GM19240 (cell line): ENCODE measurements at regions not wholly inside any gene's neighbourhood (a gene's known extent, or its start where the extent isn't known, plus 50 kb on each side); places are given as distances from the start of the nearest gene placed in this dataset.

Experiments
- DNase-seq: peaks from one replicate; pipeline ENCODE4 v3.0.0; 2011; ENCODE audit warnings: low spot score; ENCODE audit not compliant: insufficient read length

DNA sequence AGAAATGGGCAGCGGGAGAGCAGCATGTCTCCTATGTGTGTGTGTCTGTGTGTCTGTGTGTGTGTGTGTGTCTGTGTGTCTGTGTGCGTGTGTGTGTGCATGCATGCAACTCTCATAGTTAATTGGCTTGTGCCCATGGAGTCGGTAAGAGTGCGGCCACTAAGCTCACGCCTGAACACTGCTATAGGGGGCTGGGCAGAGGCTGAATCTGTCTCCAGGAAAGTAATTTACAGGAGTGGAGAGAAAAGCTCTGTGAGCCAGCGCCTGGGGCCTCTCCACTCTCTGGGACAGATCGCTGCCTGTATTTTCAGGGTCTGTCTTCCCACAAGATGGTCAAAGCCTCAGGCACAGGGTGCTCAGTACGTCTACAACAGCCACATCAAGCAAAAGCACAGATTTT is 553.4 kb downstream of the TNS1 start:
- no peak for DNase-seq

DNA sequence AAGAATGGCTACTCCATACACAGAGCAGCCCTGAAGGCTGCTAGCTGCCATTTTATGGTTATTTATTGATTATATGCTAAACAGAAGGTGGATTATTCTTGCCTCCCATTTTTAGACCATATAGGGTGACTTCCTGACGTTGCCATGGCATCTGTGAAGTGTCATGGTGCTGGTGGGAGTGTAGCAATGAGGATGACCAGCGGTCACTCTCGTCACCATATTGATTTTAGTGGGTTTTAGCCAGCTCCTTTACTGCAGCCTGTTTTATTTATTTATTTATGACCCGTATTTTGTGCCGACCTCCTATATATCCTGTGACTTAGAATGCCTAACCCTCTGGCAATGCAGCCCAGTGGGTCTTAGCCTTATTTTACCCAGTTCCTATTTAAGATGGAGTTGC is 553.9 kb downstream of the TNS1 start:
- DNase-seq, result no peak

DNA sequence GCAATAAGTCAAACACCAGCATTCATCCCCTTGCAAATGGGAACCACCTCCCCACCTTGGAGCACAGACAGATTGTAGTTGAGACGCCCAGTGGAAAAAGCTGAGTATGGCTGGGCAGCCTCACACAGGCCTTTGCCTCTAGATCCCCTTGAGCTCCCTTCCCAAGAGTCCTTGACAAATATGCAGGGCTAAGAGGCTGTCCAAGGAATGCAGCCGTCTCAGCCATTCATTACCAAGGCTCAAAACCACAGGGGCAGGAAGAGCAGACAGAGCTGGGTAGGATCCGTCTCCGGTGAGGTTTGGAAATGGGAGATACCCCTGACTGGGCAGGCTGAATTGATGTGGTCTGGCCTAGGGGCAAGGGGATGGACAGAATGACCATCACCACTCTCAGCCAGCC is 557.1 kb downstream of the TNS1 start:
- no peak for DNase-seq

DNA sequence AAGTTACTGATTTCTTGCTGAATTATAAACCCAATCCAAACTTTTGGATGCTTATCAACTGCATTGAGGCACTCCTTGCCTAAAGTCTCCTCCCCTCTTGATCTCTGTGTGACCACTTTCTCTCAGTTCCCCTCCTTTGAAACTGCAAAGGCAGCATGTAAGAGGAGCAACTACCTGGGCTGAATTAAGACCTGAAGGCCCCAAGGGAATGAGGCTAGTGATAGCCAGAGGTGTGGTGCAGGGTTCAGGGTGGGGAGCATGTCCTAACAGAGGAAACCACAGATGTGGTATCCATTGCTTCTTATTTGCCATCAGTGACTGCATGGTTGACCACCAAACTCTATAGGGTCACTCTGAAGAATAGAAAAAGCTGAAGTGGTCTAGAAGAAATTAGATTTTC is 557.9 kb downstream of the TNS1 start:
- peak; percentile 7 for DNase-seq

DNA sequence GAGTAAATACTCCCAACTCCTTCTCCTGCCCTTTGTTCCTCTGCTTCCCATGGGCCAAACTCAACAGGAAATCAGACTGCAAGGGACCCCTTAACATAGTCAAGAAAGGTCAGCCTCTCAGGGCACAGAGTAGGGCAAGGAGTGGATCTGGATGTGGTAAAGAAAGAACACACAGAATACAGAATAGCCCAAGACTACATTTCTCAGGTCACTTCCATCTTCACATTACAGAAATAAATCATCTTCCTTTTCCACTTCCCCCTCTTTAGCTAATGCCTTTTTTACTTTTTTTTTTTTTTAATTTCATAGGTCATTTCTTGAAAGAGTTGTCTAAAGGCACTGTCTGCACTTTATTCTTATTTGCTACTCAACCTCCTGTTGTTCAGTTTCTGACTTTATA is 558.3 kb downstream of the TNS1 start:
- DNase-seq, result no peak

DNA sequence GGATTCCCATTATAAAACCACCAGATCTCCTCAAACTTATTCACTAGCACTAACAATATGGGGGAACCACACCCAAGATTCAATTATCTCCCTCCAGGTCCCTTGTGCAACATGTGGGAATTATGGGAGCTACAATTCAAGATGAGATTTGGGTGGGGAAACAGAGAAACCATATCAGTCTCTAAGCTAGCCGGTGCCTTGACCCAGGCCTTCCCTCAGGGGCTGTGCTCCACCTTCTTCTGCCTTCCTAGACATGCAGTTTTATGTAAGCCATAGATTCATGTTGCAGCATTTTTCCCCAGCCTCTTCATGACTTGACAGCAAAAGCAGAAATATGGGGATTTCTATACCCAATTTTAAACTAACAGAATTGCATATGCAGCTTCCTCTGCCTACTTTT is 559.2 kb downstream of the TNS1 start:
- DNase-seq, result no peak

DNA sequence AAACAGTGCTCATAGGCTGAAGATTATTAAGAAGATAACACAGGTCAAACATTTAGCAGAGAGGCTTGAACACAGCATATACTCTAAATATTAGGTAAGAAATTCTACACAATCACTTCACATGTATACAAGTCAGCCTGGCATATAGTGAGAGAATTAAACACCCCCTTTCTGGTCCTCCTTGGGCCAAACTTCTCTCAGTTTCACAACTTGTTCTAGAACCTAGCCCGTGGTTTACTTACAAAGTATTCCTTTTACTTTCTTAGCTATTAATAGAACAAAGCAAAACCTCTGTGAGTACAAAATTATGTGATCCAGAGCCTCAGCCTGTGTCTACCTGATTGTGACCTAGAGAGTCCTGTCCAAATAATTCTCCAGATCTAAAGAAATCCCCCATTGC is 562.8 kb downstream of the TNS1 start:
- DNase-seq, result peak; percentile 14

DNA sequence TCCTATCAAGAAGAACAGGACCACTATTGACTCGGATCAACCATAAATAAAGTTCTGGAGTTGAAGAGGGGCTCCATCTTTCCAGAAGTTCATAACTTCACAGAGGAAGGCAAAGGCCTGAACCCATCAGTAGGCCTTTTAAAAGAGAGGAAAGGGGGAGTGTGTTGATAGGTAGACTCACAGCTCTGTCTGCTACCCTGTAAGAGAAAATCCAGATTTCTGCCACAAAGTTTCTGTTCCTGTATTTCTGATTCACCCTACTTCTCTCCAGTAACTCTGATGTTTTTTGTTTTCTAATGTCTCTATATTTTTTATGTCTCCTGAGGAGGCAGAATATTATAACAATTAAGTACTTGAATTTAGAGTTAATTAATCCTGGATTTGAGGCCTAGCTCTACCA is 564.0 kb downstream of the TNS1 start:
- no peak for DNase-seq

DNA sequence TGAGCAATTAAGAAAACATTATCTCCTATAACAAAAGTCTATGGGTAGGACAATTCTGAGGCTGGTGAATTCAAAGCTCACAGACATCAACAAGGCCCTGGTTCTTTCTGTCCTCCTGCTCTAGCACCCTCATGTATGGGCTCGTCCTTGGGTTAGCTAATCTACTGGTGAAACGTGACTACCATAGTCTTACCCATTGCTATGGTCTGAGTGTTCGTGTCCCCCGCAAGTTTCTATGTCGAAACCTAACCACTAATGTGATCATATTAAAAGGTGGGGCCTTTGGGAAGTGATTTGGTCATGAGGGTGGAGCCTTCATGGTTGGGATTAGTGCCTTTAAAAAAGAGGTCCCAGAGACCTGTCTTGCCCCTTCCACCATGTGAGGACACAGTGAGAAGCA is 564.7 kb downstream of the TNS1 start:
- no peak for DNase-seq

DNA sequence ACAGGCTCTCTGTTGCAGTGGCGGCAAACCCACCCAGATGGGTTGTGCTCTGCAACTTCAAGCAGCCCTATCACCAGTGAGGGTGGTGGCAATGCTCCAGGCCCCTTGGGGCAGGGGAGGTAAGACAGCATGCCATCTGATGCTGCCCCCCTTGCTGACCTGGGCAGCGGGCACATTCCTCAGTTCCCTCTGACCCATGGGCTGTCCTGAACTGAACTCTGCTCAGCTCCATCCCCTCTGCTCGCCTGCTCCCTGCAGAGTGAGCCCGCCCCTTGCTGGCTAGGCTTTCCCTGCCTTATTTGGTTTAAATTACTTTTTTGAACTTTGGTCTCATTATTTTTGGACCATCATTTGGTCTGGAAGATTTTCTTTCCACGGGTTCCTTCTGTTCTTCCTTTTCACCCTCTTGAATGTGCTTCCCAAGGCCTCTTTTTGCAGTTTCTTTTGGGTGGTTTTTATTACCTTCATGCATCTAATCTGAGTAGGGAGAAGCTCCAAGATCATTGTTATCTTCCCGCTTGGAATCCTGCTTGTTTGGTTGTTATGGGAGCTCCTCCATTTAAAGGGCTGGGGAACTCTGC is 565.4 kb downstream of the TNS1 start:
- no peak for DNase-seq

DNA sequence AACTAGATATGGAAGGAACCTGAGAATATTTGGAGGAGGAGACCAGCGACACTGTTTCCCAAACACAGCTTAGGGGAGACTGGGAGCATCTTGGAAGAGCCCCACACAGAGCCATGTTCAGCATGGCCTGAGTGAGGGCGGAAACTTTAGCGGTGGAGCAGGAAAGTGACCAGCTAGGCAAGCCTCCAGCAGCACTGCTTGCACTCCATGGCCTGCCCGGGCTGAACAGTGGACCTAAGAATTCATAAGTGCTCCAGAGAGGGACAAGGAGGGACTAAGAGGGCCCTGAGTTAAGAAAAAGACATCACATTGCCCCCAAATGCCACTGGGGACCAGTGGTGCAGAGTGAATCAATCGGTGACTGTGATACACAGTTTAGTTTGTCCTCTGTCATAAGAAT is 566.4 kb downstream of the TNS1 start:
- DNase-seq, result no peak

DNA sequence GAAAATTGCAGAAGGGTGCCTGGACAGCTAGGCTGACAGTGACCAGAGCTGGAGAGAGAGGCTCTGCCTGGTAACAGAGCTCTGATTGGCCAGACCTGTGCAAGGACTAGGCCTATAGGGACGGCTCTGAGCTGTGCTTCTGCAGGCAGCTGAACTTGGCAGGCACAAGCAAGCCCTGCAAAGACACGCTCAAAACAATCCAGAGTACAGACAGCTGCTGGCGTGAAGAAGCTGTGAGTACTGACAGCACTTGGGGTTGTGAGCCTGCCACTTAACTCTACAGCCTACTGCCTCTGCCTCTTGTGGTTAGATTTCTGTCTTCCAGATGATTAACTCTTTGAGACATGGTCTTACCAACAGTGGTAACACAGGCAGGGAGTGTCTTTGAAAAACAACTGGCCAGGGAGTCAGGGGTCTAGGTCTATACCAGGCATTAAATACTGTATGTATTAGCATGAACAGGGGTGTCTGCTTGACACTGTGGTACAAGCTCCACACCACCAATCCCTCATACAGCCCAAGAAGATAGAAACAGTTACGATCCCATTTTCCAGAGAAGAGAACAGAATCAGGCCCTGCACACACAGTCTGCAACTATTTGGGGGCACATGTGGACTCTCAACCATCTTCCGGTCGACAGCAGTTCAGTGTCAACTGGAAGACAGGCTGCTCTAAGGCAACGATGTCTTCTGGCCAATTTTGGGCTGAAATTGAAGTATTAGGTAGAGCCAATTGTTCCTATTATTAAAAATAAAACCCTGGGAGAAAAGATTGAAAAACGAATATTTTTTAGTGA is 568.4 kb downstream of the TNS1 start:
- peak; percentile 36 for DNase-seq

DNA sequence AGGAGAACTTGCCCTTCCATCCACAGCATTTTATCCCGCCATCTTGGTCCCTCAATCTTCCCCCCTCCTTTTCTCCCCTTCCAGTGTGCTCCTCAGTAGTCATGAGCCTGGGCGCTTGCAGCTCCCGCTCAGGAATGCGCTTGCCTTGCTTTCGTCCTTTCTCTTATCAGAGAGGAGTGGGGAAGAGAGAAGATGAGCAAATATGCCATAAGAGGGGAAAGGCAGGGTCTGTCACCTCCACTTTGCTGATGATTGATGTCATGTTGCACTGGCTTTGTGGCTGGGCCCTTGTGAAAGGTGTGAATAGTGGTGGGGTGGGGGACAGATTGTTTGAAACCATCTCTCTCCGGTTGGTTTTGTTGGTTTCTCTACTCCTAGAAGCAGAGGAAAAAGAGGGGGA is 569.3 kb downstream of the TNS1 start:
- no peak for DNase-seq

DNA sequence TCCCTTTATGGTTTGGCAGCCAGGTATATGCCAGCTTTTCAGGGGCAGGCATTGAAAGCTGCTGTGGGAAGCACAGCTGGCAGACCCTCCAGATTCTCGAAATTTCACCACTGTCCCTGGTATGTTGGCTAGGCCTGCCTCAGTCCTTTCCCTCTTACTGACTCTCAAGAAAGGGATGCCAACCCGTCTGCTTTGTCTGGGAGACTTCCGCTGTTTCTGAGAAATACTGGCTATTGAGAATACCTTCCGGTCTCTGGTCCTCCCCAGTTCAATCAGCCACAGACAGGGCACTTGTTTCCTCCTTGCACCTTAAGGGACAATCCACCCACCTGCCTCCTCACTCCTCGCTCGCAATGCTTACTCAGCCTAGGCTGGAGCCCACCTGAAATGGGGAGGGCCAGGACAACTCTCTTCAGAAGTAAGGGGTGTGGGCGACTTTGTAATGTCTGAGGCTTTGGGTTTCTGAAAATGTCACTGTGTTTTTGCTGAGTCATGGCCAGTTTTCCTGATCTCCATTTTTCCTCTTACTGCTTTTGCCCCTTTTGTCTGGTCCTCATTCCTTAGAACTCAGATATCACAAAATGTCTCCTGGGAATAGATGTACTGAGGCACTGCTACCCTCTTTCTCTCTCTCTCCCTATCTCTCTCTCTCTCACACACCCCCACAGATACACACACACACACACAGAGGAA is 571.1 kb downstream of the TNS1 start:
- DNase-seq, result no peak

DNA sequence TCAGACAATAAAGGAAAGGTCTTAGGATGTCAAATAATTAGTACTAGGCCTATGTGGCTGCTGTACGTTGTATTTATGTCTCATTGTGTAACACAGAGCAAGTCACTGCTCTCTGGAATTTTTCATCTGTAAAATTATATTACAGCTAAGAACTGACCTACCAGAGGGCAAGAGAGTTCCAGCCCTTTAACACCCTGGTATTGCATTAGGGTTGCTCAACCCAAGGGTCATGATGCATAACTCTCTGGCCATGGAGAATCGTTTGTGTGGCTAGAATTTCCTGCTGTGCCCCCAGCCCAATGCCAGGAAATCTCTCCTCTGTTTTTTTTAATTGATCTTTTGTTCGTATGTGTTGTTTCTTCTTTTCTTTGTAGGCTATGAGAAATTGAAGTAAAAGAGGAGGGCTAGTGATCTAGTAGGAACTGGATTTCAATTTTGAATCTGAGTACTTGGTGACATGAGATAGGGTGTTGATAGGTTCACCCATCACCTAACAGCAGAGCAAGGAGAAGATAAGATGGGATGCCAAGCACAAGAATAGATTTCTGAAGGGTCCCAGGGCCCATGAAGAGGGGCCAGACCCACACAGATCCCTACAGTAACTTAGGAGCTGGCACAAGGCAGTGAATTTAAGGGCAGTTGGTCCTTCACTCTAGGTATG is 571.2 kb upstream of the TNP1 start:
- DNase-seq, result no peak

DNA sequence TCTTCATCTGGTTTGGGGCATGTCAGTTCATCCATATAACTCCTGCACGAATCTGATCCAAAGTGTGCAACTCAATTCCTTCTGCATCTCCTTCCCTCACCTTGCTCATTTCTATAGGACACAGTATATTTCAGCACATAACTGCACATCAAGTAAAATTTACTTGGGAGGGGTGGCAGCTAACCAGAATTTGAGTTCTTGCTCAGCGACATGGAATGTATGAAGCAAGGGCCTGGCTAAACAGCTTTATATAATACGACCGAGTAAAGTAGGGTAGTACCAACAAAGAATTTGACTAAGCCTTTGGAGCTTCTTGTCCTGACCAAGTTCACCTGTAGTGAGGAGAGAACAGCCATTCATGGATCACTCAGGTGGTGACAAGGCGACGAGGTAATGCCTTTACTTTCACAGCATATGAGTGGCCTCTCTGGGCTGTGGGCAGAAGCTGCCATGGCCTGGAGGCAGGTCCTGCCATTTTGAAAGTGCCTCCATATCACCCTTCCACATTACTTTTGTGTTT is 570.2 kb upstream of the TNP1 start:
- DNase-seq, result no peak

DNA sequence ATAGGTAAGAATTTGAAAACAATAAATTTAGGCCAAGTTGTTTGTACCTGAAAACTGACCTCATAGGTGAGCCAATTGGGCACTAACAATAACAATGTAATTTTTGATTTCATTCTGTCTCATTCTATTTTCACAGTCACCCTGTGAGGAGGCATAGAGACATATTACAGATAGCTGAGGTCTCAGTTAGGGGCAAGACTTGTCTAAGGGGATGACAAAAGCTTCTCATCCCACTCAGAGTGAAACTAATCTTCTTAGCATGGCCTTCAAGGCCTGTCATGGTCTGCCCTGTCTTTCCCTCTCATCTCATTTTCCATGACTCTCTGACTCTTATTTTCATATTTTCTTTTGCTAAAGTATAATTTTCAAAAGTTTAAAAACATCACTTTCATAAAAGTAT is 562.0 kb upstream of the TNP1 start:
- no peak for DNase-seq

DNA sequence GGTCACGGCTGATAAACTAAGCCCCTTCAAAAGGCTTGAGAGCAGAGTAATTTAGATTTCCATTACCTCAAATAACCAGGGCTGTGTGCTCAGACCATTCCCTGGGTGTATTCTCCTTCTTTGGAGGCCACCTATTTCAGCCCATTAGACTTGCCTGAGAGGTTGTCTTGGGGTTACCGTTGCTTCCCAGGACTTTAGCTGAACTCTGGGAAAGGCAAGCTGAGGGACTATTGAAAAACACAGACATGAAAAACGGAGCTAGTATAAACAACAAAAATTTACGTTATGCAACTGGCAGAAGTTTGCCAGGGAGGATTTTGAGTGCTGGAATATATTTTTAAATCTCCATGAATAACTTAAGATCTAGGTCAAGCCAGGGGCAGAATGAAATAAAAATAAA is 561.0 kb upstream of the TNP1 start:
- no peak for DNase-seq

DNA sequence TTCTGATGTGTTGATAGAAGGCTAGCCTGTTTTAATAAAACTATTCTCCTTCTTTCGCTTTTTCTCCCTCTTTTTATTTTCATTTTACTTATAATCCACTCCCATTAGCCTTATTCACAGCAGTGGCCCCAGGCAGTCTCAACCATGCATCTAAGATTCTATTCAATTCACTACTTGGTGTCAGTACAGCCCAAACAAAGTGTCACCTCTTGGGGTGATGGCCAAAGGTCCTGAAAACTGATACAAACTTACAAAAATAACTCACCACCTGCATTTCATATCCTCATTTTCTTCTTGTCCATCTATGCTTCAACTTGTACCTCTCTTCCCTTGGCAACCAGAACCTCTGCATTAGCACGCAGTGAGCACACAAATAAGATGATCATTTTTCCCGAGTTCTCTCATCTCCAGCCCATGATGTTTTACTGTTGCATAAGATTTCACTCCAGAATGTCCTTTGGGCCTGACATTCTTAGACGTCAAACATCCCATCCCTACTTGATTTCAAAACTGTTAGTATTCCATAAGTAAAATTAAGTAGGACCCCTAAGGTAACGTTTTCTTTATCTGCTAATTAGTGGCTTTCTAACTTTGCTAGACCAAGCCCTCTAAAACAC is 559.3 kb upstream of the TNP1 start:
- no peak for DNase-seq

DNA sequence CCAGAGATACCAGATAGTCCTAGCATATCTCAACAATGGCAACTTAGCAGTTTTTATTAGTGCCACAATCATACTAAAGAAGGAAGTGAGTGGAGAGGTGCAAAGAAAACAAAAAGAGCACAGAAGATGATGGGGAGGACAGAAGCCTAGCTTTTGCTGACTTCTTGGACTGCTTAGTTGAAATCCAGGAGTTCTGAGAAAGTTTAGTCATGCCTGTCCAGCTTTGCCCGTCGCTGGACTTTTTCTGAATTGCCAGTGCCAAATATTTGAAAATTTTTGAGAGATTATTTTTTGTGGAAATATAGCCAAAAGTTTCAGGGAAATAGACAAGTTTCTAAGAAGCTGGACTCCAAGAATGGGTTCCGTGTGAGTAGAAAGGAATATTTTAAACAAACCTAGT is 558.7 kb upstream of the TNP1 start:
- no peak for DNase-seq

DNA sequence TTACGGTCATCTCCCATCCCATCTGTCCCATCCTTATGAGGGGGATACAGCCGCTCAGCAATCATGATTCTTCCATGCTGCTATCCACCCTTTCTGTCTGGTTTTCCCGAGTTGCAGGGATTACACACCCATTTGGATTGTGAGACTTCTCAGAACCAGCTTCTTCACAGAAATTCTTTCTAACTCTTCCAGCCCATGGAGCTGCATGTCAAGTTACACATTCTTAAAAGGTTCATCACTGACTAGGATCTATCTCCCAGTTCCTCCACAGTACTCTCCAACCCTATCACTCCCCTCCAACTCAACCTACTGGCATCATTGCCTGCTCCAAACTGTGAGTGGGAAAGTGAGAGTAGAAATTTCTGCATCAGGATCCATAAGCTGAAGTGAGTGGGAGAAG is 558.2 kb upstream of the TNP1 start:
- no peak for DNase-seq

DNA sequence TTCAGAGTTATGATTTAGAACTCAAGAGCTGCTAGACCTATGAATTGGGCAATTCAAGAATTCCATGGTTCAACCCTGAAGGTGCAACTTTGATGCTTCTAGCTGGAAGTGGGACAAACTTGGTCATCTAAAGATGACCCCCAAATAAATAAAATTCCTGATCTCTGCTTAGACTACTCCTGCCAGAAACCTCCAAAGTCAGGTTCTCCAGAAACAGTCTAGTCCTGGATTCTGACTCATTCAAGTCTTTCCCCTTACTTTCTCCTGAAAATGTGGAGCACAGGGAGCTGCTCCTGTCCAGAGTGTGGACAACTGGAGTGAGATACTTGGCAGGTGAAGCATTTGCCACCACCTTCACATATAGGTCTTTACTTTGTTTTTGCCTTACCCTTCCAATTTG is 557.7 kb upstream of the TNP1 start:
- no peak for DNase-seq
